ENCODE measurements at regions not wholly inside any gene's neighbourhood (a gene's known extent, or its start where the extent isn't known, plus 50 kb on each side); places are given as distances from the start of the nearest gene placed in this dataset.

DNA sequence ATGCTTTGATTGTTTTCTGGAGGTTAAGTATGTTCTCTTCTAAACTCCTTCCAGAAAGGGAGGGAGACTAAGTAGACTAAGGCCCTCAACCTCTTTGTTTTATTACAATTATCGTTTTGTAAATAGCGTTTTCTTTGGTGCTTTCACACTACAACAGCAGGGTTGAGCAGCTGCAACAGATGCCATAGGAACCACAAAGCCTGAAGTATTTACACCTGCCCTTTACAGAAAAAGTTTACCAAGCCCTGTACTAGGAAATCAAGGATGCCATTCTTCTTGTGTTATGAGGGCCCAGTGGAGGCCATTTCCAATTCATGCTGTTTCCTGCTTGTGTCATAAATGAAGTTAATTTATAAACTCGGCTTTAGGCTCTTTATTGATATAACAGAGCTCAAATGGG, 914.8 kb downstream of the DCDC2C start:
- DNase-seq: no peak

DNA sequence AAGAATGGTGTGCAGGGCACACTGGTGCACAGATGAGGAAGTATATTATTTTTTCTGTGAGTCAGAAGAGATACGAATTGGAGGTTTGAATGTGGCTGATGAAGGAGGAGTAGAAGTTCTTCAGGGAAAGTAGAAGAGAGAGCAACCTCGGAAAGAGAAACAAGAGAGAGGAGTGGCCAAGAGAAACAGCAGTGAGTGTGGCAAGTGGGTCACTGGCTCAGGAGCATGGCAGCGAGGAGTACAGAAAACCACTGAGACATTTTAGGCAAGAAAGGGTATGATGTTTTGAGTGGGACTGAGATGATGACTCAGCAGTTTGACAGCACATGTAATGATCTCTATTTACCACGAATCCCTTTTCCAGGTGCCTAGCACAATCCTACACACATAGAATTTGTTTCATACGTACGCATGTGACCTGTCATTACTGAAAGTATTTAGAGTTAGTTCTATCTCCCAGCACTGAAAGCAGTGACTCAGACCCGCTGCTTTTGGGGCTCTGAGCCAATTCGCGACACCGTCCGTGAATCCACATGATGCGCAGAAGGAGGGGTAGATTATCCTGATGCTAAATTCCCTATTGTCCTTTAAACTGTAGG, 915.4 kb downstream of the DCDC2C start:
- no peak for DNase-seq

DNA sequence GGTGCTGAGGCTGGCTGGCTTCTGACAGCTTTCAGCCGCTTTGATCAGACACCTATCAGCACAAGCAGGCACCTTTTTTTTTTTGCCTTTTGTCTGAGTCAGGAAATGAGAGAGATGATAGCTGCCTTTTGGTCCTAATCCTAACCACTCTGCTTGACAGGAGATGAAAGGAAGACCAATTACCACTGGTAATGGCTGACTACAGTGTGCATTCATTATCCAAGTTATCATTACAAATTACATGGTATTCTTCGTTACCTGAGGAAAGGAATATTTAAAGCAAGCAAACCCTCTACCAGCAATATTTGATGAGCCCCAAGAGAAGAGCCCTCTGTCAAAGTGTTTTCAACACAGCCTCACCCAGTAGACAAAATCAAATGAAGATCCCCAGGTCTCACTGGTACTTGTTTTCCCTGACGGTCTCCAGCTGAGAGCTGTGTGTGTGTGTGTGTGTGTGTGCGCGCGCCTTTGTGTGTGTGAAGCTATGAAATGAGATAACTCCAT, 925.7 kb downstream of the DCDC2C start:
- DNase-seq: no peak

DNA sequence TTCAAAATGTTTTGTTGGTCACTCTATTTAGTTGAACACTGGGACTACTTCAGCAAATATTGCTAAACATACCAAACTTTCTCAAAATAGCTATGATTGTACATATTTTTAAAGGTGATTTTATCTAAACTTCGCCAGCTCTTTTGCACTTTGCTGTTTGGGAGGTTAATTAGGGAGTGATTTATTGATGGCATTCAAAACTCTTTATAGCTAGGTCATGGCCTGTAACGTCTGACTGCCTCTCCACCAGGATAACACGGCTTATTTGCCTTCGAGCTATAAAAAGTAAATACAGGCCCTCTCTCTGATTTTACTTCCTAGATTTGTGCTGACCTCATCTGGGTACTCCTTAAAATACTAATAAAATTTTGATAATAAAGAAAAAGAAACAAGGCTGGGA, 931.9 kb downstream of the DCDC2C start:
- no peak for DNase-seq

DNA sequence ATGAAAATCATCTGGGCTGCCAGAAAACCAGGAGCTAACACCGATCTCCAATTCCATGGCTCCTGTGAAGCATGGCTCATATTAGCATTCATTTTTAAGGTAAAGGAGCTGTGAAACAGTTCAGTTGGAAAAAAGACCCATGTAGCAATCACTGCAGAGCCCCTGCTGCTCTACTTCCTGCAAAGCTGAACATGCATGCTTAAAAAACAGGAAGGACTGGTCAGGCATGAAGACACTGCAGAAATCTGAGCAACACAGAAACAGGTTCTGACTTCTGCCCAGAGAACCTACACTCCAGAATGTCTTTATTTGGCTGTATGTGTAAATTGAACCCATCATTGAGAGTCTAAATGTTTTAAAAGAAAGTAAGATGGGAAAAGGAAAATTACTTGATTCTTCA, 950.6 kb downstream of the DCDC2C start:
- DNase-seq: no peak

DNA sequence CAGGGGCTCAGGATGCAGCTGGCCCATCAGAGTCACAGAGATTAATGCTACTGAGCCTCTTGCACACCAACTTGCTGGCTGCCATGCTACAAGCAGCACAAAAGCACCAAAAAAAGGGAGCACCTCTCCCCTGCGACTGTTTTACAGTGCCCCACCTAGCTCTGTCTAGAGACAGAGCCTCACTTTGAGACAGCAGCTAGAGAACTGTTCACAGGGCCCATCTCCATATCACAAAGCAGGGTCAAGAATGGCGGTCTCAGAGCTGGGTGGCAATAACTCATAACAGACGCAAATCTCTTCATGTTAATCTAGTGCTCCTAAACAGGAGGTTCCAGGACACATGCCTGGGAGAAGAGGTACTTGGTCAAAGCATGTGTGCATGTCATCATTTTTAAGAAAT, 953.0 kb downstream of the DCDC2C start:
- DNase-seq: no peak

DNA sequence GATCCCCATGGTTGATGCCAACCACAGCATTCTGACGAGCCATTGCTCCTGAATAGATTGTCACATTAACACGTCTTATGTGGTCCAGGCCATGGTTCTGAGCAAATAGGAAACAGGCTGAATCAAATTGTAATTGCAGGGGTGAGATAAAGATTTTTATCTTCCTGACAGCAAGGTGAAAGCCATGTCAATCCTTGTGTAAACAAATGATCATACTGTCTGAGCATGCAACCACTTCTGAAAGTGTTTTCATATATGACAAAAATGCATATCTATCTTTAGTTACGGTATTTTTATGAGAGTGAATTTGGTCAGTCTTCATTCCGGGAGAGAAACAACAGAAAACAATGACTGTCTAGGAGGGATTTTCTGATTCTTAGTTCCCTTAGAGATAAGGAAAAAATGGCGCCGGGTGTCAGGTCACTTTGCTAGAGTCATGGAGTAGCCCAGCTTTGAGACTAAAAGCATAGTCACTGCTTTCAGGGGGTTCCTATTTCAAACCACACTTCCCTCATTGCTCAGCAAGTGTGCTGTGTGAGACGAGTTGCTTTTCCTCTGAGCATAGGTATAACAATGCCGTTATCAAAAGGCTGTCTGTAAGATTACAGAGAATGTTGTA, 958.9 kb downstream of the DCDC2C start:
- no peak for DNase-seq

DNA sequence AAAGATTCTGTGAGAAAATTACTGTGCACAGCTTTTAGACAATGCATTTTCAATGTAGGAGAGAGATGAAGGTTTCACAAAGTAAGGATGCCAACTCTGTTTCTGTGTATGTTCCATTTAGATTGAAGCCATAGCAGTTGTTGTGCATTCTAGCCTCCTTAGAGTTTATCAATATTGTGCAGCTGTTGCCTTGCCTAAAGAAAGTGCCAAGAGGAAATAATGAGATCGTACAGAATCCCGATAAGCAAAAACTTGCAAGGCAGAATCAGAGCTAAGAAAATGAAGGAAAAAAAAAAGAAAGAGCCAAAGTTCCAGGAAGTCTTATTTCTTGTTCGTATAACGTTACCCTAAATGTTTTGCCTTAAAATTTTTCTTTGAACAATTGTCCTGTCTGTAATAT, 965.0 kb downstream of the DCDC2C start:
- no peak for DNase-seq

DNA sequence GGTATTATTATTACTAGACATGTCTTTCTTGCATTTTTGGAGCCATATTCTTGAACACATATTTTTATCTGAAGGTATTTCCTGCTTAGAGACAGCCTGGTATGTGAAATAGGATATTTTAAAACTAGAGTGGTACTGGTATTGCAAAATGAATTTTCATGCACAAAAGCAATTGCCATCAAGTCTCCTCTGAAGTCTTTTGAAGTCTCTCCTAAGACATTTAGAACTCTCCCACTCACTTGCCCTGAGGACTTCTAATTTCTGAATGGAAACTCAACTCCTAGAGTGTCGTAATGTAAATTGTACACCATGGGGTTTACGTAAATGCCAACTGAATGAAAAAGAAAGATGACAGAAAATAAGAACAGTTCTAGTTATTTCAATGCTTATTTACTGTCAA, 967.0 kb downstream of the DCDC2C start:
- no peak for DNase-seq

DNA sequence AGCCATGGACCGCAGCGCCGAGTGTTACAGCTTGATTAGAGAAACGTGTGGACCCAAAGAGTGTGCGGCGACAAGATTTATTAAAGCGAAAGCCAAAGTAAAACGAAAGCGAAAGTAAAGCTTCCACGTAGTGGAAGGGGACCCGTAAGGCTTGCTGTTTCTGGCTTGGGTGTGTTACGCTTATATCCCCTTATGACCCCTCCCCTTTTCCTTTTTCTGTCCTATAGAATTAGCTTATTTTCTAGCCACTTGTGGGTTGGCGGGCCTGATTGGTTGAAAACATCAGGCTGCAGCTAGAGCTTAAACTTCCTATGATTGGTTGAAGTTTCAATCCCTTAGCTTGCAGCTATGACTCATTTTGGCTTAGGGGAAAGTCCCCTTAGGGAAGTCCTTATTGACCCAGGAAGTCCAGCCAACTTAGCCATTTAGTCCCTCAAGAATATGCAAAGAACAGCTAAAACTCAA, 969.7 kb downstream of the DCDC2C start:
- DNase-seq: no peak

DNA sequence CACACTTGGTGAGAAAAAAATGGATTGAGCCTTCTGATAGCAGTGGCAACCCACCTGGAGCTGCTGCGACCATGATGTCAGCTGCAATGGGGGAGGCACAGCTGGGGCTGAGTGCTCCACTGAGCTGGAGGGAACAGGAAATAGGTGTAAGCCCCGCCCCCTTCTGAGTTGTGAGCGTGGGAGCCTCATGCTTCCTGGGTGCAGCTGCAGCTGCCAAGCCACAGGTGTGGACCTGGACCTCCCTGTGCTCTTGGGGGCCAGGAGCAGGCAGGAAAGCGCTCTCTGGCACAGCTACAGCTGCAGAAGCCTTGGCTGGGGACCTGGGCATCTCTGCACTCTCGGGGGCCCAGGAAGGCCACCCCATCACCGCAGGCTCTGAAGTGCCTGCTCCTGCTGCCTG, 970.6 kb downstream of the DCDC2C start:
- DNase-seq: no peak

DNA sequence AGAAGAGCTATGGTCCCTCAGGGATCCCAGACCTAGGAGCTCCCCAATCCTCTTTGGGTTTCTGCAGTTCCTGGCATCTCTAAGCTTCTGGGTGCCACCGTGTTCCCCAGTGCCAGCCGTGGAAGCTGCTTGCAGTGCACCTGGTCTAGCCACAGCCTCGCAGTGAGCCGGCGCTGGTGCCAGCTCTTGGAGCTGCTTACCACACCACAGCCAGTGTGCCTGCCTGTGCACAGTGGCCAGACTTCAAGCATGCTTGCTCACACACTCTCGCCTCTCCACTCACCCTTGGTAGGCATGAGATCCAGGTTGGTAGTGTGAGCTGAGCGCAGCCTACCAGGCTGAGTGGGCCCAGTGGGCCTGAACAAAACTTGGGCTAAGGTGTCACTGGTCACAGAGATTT, 971.9 kb downstream of the DCDC2C start:
- DNase-seq: no peak

DNA sequence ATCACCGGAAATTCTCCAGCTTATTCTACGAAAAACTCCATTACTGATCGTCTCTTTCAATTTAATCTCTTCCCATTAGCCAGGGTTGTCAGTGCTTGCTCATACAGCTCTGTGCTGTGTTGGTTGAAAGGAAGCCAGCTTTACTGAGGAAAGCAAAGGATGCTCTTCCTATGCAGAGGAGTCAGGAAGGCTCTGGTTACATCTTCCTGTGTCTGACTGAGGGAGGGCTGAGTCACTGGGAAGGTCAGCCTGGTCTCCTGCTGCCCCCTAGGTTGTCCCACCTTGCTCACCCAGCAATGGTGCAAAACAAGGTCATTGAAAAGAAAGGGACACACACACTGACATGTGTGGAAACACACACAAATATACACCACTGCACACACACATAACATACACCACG, 975.6 kb downstream of the DCDC2C start:
- no peak for DNase-seq

DNA sequence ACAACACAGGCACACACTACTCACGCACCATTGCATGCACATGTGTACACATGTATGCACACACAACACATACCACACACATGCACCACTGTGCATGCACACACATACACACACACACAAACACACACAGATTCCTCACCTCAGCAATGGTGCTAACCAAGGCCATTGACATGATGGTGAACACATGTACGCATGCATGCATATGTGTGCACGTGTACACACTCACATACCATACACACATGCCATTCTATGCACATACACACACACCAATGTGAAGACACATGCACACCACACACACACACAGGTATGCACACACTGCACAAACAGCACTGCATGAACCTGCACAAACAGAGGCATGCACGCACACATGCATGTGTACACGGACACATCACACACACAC, 976.0 kb downstream of the DCDC2C start:
- no peak for DNase-seq

DNA sequence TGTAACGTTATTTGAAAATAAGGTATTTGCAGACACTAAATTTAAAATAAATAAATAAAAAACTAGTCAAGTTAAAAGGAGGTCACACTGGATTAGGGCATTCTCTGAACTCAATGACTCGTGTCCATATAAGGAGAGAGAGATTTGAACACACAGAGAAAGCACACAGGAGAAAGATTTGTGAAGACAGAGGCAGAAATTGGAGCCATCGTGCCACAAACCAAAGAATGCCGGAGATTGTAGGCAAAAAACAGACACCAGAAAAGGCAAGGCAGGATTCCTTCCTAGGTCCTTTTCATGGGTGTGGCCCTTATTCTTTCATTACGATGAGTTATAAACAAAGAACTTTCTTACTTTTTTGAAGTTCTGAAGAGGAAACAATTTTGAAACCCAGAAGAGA, 981.5 kb downstream of the DCDC2C start:
- DNase-seq: no peak

DNA sequence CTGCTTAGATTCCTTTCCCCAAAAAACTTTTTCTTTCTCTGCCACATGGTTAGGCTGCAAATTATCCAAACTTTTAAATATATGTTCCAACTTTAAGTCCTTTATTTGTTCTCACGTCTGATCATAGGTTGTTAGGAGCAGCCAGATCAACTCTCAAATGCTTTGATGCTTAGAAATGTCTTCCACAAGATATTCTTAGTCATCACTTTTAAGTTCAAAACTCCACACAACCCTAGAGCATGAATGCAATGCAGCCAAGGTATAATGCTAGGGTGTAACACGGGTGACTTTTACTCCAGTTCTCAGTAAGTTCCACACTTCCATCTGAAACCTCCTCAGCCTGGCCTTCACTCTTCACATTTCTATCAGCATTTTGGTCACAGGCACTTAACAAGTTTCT, 987.5 kb downstream of the DCDC2C start:
- no peak for DNase-seq

DNA sequence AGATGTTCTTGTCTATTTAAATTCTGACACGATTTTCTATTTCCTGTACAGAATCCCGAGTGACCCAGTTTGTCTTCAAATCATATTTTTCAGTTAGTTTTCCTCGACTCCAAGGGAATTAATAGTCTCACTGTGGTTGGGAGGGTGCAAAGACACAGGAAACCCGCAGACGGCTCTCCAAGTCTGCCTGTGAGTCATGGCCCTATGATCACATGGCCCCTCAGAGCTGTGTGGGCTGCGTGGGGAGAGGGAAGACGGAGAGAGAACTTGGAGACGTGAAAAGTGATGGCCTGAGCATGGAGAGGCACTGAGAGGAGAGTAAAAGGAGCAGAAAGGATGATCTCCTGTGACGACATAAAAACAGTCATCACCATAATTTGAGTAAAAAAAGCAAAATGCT, 989.9 kb downstream of the DCDC2C start:
- DNase-seq: no peak

DNA sequence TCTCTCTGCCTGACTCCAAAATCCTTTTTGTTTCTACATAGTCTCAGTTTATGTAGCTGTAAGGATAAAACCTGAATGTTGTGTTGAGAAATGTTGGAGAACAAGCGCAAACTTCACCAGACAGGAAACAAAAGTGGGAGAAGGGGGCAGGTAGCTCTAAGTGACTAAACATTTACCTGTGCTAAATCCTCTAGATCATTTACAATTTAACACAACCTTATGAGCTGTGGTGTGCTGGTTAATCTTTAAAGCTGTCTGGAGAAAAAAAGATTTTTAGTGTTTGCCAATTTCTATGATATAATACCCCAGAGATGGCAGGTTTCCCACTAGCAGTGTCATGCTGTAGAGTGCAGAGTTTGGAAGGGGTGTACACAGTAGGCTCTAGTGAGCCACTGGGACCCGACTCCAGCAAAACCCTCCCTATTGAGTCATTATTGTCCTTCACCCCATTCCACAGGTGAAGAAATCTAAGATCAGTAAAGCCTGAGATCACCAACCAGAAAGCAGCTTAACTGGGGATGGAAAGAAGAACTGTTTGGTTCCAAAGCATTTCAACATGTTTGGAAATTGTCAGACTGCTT, 992.0 kb downstream of the DCDC2C start:
- no peak for DNase-seq

DNA sequence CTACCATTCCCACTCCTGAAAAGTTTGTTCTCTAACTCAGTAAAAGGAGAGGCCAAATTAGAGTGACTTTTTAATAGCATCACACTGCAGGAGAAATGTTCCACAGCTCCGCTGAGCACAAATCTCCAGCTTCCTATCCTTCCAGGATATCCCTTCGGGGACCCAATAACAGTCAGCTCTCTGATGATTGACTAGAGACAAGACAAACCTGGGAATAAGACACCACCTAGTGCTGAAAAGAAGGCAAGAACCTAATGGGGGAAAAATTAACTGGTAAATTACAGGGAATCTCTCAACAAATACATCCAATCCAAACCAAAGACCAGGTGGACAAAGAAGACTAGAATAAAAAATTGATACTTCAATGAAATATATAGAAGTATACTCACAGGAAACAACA, 977.1 kb upstream of the SOX11 start:
- no peak for DNase-seq

DNA sequence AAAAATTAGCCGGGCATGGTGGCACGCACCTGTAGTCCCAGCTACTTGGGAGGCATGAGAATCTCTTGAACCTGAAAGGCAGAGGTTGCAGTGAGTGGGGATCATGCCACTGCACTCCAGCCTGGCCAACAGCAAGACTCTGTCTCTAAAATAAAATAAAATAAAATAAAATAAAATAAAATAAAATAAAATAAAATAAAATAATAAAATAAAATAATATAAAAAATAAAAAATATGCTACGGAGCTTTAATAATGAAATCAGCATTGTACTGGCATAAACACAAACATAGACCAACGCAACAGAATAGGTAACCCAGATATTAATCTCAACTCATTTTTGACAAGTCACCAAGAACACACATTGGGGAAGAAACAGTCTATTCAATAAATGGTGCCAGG, 973.4 kb upstream of the SOX11 start:
- DNase-seq: no peak

DNA sequence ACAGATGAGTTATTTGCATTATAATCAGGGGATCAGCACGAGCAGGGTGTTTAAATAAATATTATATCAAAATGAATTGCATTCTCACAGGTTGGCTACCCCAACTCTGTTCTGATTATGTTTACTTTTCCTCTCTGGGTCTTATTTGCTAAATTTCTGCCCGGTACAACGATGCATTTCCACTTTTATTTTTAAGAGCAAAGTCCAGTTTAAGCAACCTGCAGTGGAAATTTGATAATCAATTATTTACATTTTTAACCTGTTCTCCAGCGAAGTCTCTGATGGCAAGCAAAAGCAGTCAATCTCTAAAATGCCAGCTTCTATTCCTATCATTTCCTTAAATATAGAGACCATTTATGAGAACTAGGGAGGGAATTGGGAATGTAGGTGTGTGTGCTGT, 966.6 kb upstream of the SOX11 start:
- DNase-seq: no peak

DNA sequence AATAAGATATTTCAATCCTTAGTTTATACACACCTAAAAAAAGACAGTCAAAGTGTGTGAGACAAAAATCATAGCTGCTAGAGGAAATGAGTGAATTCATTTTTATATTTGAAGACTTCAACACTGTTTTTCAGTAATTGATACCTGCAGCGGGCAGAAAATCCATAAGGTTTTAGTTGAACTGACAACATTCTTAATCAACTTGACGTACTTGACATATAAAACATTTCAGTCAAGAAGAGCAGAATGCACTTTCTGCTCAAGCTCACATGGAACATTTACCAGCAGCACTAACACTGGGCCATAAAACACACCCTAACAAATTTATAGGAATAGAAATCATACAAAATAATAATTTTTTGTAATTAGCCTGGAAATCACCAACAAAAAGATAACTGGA, 959.6 kb upstream of the SOX11 start:
- DNase-seq: no peak

DNA sequence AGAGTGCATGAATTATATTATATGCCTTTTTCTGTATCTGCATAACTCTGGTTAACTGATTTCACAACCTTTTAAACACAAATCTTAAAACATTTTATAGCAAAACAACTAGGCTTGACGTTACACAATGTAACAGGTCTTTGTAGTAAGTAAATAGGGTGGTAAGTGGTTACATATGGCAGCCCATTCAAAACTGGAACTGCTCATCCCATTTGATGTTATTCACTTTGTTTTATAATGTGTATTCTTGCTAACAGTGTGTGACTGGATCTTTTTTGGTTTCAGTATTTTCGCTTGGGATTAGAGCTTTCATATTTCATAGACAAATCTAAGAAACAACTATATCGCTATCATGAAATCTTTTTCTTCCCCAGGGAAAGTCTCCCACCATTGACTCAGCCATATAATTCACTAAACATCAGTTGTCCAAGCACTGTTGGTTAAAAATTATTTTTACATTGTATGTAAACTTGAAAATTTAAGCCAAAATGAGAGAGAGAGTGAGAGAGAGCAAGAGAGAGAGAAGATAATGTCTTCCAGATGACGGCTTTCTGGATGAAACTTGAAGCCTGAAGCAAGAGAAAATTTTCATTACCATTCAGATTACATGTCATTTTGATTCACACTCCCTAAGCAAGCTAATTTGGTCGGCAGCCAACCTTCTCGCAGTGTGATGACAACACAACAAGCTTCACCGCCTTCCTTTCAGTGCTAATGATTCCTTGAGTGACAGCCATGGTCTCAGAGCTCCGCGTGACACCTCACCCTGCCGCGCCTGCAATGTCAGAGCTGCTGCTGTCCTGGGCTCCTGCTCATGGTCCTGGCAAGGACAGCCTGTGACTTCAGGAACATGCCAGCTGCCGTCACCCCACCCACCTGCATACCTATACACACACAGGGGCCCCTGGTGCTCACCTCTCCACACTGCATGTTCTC, 946.9 kb upstream of the SOX11 start:
- no peak for DNase-seq

DNA sequence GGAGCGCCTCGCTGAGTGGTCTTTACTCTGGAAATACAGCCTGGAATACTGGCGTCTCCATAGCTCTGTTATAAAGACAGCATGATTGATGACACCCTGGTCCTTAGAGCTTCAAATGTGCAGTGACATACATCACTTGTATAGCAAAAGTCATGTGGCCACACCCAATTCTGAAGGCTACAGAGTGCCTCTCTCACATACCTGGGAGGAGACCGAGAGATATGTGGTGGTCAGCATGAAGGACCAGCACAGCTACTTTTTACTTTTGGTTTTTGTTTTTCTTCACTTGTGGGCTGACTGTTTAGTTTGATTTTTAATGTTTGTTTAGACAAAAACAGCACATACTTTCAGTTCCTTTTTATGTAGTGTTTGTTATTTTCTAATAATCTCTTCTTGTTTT, 938.5 kb upstream of the SOX11 start:
- no peak for DNase-seq

All from stimulated activated CD4-positive, alpha-beta T cell treated with anti-CD3 and anti-CD28 coated beads, Interleukin-2, amount 100 ng/mL, for 48 hours (primary cell).